ENCODE measurements at regions not wholly inside any gene's neighbourhood (a gene's known extent, or its start where the extent isn't known, plus 50 kb on each side); places are given as distances from the start of the nearest gene placed in this dataset.

- no TSS peak for BruUV-seq (replicated peaks)
- Histone ChIP-seq H3K36me3 (ENCODE audit: control insufficient read depth in 2 of 2, insufficient read depth in 2 of 2, low read length in 1 of 2) (no peaks in the 10 kb centered on the region), H4K20me1 (ENCODE audit: control insufficient read depth, insufficient read depth) (no peaks in the 10 kb centered on the region), H3K4me3 (no peak overlapping the region), H3K9me3 (replicated peaks; ENCODE audit: control insufficient read depth, insufficient read depth, low read length) (no peaks in the 10 kb centered on the region; the same call in 2 of the 3 replicates), H3K27ac (ENCODE audit: control insufficient read depth, insufficient read depth) (no peak overlapping the region), H3K9ac (ENCODE audit: control insufficient read depth, insufficient read depth, low read length) (no peak overlapping the region), H3K4me1 (ENCODE audit: control insufficient read depth, insufficient read depth, low read length) (no peaks in the 10 kb centered on the region), H3K4me2 (ENCODE audit: control insufficient read depth, insufficient read depth) (no peak overlapping the region), H3K79me2 (ENCODE audit: control insufficient read depth, insufficient read depth, low read length) (no peaks in the 10 kb centered on the region), H3K27me3 (replicated peaks in 1 of 2; ENCODE audit: control insufficient read depth in 2 of 2, insufficient read depth in 2 of 2, low read length in 1 of 2) (no peaks in the 10 kb centered on the region), H2AFZ (ENCODE audit: control insufficient read depth, low read depth, low read length) (no peak overlapping the region)
- ATAC-seq = no peak
- ChIA-PET SMC1A (ENCODE audit: uncharacterized antibody, unreplicated experiment) (no interaction called here), CTCF (no interaction called here), POLR2A (no interaction called here), RAD21 (ENCODE audit: unreplicated experiment) (no interaction called here)
- intact Hi-C loops (cut with micrococcal nuclease; ENCODE audit: unreplicated experiment) = no loop called here
- DNase-seq (ENCODE audit: low read depth, low spot score) = no peak
- WGBS (ENCODE audit: insufficient coverage, insufficient replicate concordance, low lambda C conversion rate, missing lambda C conversion rate) = 0% methylated on average over 1 of the region's 1 CpG
- FAIRE-seq = no peak
- TF ChIP-seq ZNF384 (IDR thresholded peaks at IDR 0.05; ENCODE audit: borderline replicate concordance, low read depth, low read length) = no peak
- no peak for TF ChIP-seq KDM1A (IDR thresholded peaks at IDR 0.05; ENCODE audit: borderline replicate concordance)
- no peak for TF ChIP-seq RBBP5 (conservative IDR thresholded peaks at IDR 0.05)
- TF ChIP-seq FOXK2 (IDR thresholded peaks at IDR 0.05) = no peak
- TF ChIP-seq LARP7 (IDR thresholded peaks at IDR 0.05) = no peak
- no peak for TF ChIP-seq CREM (IDR thresholded peaks at IDR 0.05; ENCODE audit: low read depth)
- TF ChIP-seq CHD1 (IDR thresholded peaks at IDR 0.05; ENCODE audit: low read depth, low read length) = no peak
- no peak for TF ChIP-seq MTA2 (IDR thresholded peaks at IDR 0.05; ENCODE audit: low read depth)
- TF ChIP-seq GATAD2B (conservative IDR thresholded peaks at IDR 0.05; ENCODE audit: low read depth) = no peak
- no peak for TF ChIP-seq ASH2L (IDR thresholded peaks at IDR 0.05; ENCODE audit: borderline replicate concordance, low read depth)
- TF ChIP-seq, protein P1, sequence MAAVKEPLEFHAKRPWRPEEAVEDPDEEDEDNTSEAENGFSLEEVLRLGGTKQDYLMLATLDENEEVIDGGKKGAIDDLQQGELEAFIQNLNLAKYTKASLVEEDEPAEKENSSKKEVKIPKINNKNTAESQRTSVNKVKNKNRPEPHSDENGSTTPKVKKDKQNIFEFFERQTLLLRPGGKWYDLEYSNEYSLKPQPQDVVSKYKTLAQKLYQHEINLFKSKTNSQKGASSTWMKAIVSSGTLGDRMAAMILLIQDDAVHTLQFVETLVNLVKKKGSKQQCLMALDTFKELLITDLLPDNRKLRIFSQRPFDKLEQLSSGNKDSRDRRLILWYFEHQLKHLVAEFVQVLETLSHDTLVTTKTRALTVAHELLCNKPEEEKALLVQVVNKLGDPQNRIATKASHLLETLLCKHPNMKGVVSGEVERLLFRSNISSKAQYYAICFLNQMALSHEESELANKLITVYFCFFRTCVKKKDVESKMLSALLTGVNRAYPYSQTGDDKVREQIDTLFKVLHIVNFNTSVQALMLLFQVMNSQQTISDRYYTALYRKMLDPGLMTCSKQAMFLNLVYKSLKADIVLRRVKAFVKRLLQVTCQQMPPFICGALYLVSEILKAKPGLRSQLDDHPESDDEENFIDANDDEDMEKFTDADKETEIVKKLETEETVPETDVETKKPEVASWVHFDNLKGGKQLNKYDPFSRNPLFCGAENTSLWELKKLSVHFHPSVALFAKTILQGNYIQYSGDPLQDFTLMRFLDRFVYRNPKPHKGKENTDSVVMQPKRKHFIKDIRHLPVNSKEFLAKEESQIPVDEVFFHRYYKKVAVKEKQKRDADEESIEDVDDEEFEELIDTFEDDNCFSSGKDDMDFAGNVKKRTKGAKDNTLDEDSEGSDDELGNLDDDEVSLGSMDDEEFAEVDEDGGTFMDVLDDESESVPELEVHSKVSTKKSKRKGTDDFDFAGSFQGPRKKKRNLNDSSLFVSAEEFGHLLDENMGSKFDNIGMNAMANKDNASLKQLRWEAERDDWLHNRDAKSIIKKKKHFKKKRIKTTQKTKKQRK (IDR thresholded peaks at IDR 0.05; ENCODE audit: low read depth, low read length) = no peak
- TF ChIP-seq, protein P2, sequence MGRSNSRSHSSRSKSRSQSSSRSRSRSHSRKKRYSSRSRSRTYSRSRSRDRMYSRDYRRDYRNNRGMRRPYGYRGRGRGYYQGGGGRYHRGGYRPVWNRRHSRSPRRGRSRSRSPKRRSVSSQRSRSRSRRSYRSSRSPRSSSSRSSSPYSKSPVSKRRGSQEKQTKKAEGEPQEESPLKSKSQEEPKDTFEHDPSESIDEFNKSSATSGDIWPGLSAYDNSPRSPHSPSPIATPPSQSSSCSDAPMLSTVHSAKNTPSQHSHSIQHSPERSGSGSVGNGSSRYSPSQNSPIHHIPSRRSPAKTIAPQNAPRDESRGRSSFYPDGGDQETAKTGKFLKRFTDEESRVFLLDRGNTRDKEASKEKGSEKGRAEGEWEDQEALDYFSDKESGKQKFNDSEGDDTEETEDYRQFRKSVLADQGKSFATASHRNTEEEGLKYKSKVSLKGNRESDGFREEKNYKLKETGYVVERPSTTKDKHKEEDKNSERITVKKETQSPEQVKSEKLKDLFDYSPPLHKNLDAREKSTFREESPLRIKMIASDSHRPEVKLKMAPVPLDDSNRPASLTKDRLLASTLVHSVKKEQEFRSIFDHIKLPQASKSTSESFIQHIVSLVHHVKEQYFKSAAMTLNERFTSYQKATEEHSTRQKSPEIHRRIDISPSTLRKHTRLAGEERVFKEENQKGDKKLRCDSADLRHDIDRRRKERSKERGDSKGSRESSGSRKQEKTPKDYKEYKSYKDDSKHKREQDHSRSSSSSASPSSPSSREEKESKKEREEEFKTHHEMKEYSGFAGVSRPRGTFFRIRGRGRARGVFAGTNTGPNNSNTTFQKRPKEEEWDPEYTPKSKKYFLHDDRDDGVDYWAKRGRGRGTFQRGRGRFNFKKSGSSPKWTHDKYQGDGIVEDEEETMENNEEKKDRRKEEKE (IDR thresholded peaks at IDR 0.05) = no peak
- TF ChIP-seq PAX5 (IDR thresholded peaks at IDR 0.05; ENCODE audit: borderline replicate concordance, low read depth, low read length) = no peak
- TF ChIP-seq FOXM1 (IDR thresholded peaks at IDR 0.05; ENCODE audit: low read depth, low read length) = no peak
- in situ Hi-C loops (cut with MboI) = no loop called here
Measured at GRCh38 chr9:2297771-2298170, 282.6 kb downstream of the SMARCA2 start.
